ENCODE measurements at regions not wholly inside any gene's neighbourhood (a gene's known extent, or its start where the extent isn't known, plus 50 kb on each side); places are given as distances from the start of the nearest gene placed in this dataset.

DNA sequence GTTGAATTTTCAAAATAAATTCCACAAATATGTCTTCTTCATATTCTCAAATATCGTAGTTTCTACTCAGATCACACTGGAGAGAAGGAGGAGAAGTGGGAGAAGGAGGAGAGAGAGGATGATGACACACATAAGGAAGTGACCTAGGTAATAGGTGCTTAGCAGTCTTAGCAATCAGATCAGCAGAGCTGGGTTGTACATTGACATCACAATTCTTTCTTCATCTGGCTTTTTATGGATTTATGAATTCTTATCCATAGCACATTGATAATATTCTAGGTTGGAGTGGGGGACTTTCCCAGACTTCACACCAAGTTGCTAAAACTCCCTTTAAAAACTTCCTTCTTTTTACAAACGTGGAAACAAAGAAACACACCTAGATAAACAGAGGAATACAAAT is 86.9 kb downstream of the FGF9 start:
- Mint-ChIP-seq H3K4me3 (no peak overlapping the region), H3K27ac (ENCODE audit: unreplicated experiment) (no peak overlapping the region), H3K9me3 (no peaks in the 10 kb centered on the region), H3K36me3 (ENCODE audit: low read depth) (no peaks in the 10 kb centered on the region), H3K27me3 (ENCODE audit: low read depth) (no peaks in the 10 kb centered on the region), H3K4me1 (peaks cover 6% of the 10 kb centered on the region)
- TF ChIP-seq, protein P1, sequence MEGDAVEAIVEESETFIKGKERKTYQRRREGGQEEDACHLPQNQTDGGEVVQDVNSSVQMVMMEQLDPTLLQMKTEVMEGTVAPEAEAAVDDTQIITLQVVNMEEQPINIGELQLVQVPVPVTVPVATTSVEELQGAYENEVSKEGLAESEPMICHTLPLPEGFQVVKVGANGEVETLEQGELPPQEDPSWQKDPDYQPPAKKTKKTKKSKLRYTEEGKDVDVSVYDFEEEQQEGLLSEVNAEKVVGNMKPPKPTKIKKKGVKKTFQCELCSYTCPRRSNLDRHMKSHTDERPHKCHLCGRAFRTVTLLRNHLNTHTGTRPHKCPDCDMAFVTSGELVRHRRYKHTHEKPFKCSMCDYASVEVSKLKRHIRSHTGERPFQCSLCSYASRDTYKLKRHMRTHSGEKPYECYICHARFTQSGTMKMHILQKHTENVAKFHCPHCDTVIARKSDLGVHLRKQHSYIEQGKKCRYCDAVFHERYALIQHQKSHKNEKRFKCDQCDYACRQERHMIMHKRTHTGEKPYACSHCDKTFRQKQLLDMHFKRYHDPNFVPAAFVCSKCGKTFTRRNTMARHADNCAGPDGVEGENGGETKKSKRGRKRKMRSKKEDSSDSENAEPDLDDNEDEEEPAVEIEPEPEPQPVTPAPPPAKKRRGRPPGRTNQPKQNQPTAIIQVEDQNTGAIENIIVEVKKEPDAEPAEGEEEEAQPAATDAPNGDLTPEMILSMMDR (conservative IDR thresholded peaks at IDR 0.05), result no peak
- no peak for DNase-seq (ENCODE audit: low read depth, low spot score)

DNA sequence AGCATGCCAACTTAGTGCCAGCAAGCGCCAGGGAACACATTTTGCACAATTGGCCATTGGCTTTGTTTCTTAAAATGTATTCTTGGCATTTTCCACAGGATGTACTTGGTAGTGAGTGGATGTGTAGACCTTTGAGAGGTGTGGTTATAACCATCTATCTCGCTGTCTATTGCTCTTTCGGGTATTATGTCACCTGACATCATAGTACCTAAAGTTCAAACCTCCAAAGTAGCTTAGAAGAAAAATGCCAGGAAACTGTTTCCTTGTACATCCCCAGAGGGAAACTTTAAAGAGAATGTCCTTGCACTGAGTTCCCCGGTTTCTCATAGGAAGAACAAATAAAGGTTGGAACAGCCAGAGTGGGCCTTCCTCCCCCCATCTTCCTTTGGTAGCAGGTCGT is 87.6 kb downstream of the FGF9 start:
- Mint-ChIP-seq H3K4me1 (peaks cover 6% of the 10 kb centered on the region), H3K4me3 (no peak overlapping the region), H3K9me3 (no peaks in the 10 kb centered on the region), H3K27ac (ENCODE audit: unreplicated experiment) (no peak overlapping the region), H3K36me3 (ENCODE audit: low read depth) (no peaks in the 10 kb centered on the region), H3K27me3 (ENCODE audit: low read depth) (no peaks in the 10 kb centered on the region)
- TF ChIP-seq, protein P1 (conservative IDR thresholded peaks at IDR 0.05), result no peak
- no peak for DNase-seq (ENCODE audit: low read depth, low spot score)

DNA sequence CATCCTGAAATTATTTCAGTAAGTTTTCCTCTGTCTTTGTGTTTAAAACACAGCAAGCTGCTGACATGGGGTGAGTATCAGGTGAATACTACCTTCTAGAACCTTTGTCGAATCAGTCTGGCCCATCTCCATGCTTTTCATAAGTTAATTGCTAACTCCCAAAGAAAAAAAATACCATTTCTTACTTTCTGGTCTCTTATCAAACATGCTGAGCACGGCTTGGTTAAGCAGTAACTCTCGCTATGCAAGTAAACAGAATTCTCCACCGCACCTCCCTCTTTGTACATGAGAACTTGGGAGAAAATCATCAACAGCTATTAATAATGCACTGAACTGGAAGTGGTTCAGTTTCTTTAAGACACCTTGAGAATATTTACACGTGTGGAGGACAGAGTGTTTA is 88.6 kb downstream of the FGF9 start:
- Mint-ChIP-seq H3K36me3 (ENCODE audit: low read depth) (no peaks in the 10 kb centered on the region), H3K4me1 (peaks cover 6% of the 10 kb centered on the region), H3K27ac (ENCODE audit: unreplicated experiment) (no peak overlapping the region), H3K27me3 (ENCODE audit: low read depth) (no peaks in the 10 kb centered on the region), H3K4me3 (no peak overlapping the region), H3K9me3 (no peaks in the 10 kb centered on the region)
- no peak for DNase-seq (ENCODE audit: low read depth, low spot score)
- TF ChIP-seq, protein P1 (conservative IDR thresholded peaks at IDR 0.05), result no peak

DNA sequence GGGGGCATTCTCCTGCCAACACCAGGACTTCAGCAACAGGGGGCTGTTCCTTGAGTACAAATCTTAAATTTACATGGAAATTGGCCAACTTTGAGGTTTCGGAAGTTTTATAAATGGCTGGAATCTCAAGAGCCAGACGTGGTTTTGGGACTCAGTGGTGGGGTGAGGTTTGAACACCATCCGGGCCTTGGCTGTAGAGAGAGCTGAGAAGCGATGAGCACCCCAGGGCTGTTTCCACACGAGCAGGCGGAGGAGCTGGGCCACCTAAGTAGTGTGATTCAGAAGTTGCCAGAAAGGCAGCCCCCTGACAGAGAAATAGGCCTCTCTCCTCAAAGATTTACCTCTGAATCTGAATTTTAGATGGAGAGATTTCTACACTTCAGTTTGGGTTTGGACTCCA is 89.0 kb downstream of the FGF9 start:
- H3K9me3 Mint-ChIP-seq, result no peaks in the 10 kb centered on the region
- no peak overlapping the region for H3K4me3 Mint-ChIP-seq
- TF ChIP-seq, protein P1 (conservative IDR thresholded peaks at IDR 0.05), result no peak
- H3K27me3 Mint-ChIP-seq (ENCODE audit: low read depth), result no peaks in the 10 kb centered on the region
- H3K27ac Mint-ChIP-seq (ENCODE audit: unreplicated experiment), result no peak overlapping the region
- H3K4me1 Mint-ChIP-seq, result peaks cover 6% of the 10 kb centered on the region
- DNase-seq (ENCODE audit: low read depth, low spot score), result no peak
- no peaks in the 10 kb centered on the region for H3K36me3 Mint-ChIP-seq (ENCODE audit: low read depth)

DNA sequence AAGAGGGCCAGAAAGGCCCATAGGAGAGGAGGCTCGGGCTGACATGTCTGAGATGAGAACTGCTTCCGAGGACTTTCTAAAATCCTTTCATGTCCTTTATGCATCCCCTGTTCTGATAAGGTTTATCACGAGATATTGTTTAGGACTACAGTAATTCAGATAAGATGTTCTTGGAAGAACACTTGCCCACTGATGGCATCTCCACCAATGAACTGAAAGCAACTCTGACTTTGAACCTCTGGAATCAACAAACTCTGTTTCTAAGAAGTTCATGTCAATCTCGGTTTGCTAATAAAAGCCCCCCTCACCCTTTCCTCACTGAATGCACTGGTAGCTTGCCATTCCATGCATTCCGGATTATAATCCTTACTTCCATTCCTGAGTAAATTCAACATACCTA is 90.9 kb downstream of the FGF9 start:
- Mint-ChIP-seq H3K4me3 (no peak overlapping the region), H3K27me3 (ENCODE audit: low read depth) (peaks cover 4% of the 10 kb centered on the region), H3K27ac (ENCODE audit: unreplicated experiment) (no peak overlapping the region), H3K36me3 (ENCODE audit: low read depth) (no peaks in the 10 kb centered on the region), H3K9me3 (no peaks in the 10 kb centered on the region), H3K4me1 (peaks cover 3% of the 10 kb centered on the region)
- no peak for DNase-seq (ENCODE audit: low read depth, low spot score)
- TF ChIP-seq, protein P1 (conservative IDR thresholded peaks at IDR 0.05), result no peak

DNA sequence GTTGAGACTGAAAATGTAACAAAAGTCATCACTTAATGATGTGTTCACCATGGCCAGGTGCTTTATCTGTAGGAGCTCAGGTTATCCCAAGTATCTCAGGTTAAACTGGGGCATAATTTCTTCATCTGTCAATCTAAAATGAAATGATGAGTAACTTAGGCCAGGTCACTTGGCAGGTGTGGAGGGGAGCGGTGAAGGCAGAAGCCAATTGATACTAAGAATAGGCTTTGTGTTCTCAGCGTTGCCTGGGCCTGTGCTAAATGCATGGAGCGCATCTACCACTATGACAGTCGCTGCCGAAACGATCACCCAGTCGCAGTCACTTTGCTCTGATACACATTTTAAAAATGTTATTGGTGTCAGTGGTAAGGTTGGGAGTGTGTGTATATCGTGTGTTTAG is 91.6 kb downstream of the FGF9 start:
- peaks cover 4% of the 10 kb centered on the region for H3K27me3 Mint-ChIP-seq (ENCODE audit: low read depth)
- no peak overlapping the region for H3K27ac Mint-ChIP-seq (ENCODE audit: unreplicated experiment)
- H3K4me3 Mint-ChIP-seq, result no peak overlapping the region
- TF ChIP-seq, protein P1 (conservative IDR thresholded peaks at IDR 0.05), result no peak
- no peak for DNase-seq (ENCODE audit: low read depth, low spot score)
- H3K9me3 Mint-ChIP-seq, result no peaks in the 10 kb centered on the region
- no peaks in the 10 kb centered on the region for H3K4me1 Mint-ChIP-seq
- no peaks in the 10 kb centered on the region for H3K36me3 Mint-ChIP-seq (ENCODE audit: low read depth)
